Muscle of leg (tissue), 3 donors: ENCODE measurements at regions not wholly inside any gene's neighbourhood (a gene's known extent, or its start where the extent isn't known, plus 50 kb on each side); places are given as distances from the start of the nearest gene placed in this dataset.

ENCODE experiments used
- DNase-seq: peaks from one replicate; pipeline ENCODE4 v3.0.0; 2013
- H3K27ac ChIP-seq: one replicate; pipeline ENCODE4 v1.5.1; 2013; ENCODE audit warnings: mild to moderate bottlenecking, low read length, control low read depth
- H3K27me3 ChIP-seq: one replicate; pipeline ENCODE4 v1.6.1; 2013; ENCODE audit warnings: low read length; ENCODE audit not compliant: control insufficient read depth, insufficient read depth
- H3K36me3 ChIP-seq: one replicate; pipeline ENCODE4 v1.6.1; 2013; ENCODE audit warnings: low read length; ENCODE audit not compliant: control insufficient read depth, insufficient read depth
- H3K4me1 ChIP-seq: one replicate; pipeline ENCODE4 v1.6.1; 2013; ENCODE audit warnings: low read length; ENCODE audit not compliant: control insufficient read depth, insufficient read depth
- H3K4me3 ChIP-seq: one replicate; pipeline ENCODE4 v1.5.1; 2013; ENCODE audit warnings: low read length, control low read depth
- H3K9me3 ChIP-seq: replicated peaks from 2 replicates; pipeline ENCODE4 v1.6.1; 2013; ENCODE audit warnings: low read depth, low read length; ENCODE audit not compliant: control insufficient read depth
- WGBS: methylation state at CpG from one replicate; pipeline ENCODE4 v1.1.5; 2013; ENCODE audit warnings: missing lambda C conversion rate; ENCODE audit not compliant: insufficient coverage; 5-methylcytosine and 5-hydroxymethylcytosine counted together

DNA sequence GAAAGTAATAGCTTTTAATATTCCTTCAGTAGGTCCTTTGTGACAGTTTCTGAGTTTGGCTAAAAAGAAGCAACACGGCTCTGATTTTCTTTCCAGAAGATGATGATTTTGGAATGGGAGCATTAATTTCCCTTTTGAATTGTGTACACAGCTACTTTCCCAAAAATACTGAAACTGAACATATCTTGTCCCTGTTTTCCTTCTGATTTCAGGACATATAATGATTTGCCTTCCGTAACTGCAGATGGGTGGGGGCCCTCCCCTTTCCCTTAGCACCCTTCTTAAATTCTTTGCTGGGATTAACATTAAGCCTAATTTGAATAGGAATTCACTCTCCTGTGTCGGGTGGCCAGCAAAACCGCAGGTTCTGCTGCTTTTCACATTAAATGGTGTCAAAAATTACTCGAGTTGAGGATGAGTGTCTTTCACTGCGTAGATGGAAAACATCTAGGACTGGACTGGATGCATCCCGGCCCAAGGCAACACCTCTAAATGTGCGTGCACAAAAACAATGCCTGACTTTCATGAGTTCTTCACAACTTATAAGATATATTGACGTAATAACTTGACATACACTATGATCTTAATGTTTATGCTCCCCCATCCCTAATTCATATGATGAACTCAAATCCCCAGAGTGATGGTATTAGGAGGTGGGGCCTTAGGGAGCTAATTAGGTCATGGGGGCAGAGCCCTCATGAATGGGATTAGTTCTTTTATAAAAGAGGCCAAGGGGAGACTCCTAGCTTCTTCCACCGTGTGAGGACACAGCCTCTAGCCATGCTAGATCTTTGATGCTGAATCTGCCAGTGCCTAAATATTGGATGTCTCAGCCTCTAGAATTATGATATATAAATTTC is 158.1 kb downstream of the AEBP2 start:
- Histone ChIP-seq H3K4me3 (no peak overlapping the region), H3K27me3 (no peaks in the 10 kb centered on the region), H3K27ac (peak overlapping the region; percentile 81), H3K4me1 (peaks cover 6% of the 10 kb centered on the region), H3K36me3 (no peaks in the 10 kb centered on the region), H3K9me3 (no peaks in the 10 kb centered on the region)
- DNase-seq = peak; percentile 93
- WGBS = 33% methylated on average over 3 of the region's 10 CpGs

GRCh38 chr12:19605720-19606119 is 166.4 kb downstream of the AEBP2 start:
- Histone ChIP-seq H3K27ac (no peak overlapping the region), H3K9me3 (no peaks in the 10 kb centered on the region), H3K4me1 (no peaks in the 10 kb centered on the region), H3K36me3 (no peaks in the 10 kb centered on the region), H3K27me3 (no peaks in the 10 kb centered on the region), H3K4me3 (no peak overlapping the region)
- 95% methylated on average over 5 of the region's 7 CpGs for WGBS
- no peak for DNase-seq

DNA sequence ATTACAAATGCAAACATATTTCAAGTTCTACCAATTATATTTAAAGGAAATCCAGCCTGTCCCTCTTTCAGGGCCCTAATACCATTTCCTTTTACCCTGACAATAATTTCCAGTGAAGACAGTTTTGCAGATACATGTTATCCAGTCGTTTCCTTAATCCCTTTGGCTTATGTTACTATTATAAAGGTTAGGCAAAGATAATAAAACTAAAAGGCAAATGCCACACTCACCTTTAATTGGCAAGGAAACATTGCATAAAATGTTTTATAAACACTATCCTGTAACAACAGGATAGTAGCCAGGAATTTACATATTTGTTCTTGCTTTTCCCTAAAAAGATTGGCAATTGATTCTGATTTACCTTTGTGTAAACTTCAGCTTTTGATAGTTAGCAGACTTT is 168.7 kb downstream of the AEBP2 start:
- Histone ChIP-seq H3K4me1 (no peaks in the 10 kb centered on the region), H3K27ac (no peak overlapping the region), H3K27me3 (no peaks in the 10 kb centered on the region), H3K4me3 (no peak overlapping the region), H3K36me3 (no peaks in the 10 kb centered on the region), H3K9me3 (no peaks in the 10 kb centered on the region)
- no peak for DNase-seq
- WGBS = no CpG with 5 or more reads among the region's 1 CpG

- H3K27me3 ChIP-seq = no peaks in the 10 kb centered on the region
- no peaks in the 10 kb centered on the region for H3K9me3 ChIP-seq
- H3K27ac ChIP-seq = no peak overlapping the region
- H3K36me3 ChIP-seq = no peaks in the 10 kb centered on the region
- WGBS = no CpG with 5 or more reads among the region's 6 CpGs
- H3K4me1 ChIP-seq = no peaks in the 10 kb centered on the region
- H3K4me3 ChIP-seq = no peak overlapping the region
- no peak for DNase-seq
Measured at GRCh38 chr12:19613051-19613535, 173.8 kb downstream of the AEBP2 start.

DNA sequence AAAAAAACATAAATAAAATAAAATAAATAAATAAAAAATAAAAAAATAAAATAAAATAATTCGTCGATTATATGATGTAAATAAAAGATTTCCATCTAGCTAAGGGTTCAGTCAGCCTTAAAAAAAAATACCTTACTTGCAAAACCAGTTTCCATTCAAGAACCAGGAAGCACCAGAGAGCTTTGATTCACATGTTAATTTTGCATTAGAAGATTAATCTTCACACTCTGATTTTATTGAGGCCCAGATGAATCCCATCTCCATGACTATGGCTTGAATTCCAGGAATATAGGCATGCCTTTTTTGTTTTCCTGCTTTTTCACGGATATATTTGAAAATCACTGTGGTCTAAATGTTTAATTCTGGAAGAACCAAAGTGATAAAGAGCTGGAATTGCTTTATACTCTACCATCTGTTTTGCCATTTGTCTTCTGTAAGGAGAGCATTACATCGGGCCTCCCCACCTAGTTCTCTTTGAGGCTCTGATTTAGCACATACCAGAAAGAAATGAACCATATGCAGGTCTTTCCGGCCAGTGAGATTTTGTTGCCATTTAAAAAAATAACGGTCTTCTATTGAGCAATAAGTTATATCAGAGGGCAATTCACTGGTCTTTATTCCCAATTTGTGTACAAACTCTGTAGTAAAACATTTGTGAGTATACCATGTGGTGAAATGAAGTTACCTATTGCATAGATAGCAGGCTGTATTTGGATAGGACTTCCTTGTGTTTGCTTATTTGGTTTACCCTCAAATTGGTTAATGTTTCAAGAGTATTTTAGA is 175.5 kb downstream of the AEBP2 start:
- Histone ChIP-seq H3K27me3 (no peaks in the 10 kb centered on the region), H3K27ac (no peak overlapping the region), H3K4me1 (no peaks in the 10 kb centered on the region), H3K4me3 (no peak overlapping the region), H3K36me3 (no peaks in the 10 kb centered on the region), H3K9me3 (no peaks in the 10 kb centered on the region)
- no peak for DNase-seq
- no CpG with 5 or more reads among the region's 6 CpGs for WGBS

GRCh38 chr12:19615384-19615725 is 176.1 kb downstream of the AEBP2 start:
- DNase-seq = no peak
- H3K4me1 ChIP-seq = no peaks in the 10 kb centered on the region
- H3K27ac ChIP-seq = no peak overlapping the region

DNA sequence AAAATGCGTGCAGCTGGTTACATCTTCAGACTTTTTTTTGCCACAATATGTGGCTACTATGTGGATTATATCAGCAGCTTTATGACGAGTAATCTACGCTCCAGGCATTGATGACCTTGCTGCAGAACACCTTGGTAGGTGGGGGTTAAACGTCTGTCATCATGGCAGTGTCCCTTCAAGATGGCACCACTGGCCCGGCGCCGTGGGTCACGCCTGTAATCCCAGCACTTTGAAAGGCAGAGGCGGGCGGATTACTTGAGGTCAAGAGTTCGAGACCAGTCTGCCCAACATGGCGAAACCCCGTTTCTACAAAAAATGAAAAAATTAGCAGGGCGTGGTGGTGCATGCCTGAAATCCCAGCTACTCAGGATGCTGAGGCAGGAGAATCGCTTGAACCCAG is 177.5 kb downstream of the AEBP2 start:
- Histone ChIP-seq H3K4me1 (no peaks in the 10 kb centered on the region), H3K27me3 (no peaks in the 10 kb centered on the region), H3K27ac (no peak overlapping the region), H3K36me3 (no peaks in the 10 kb centered on the region), H3K9me3 (no peaks in the 10 kb centered on the region), H3K4me3 (no peak overlapping the region)
- 93% methylated on average over 14 of the region's 15 CpGs for WGBS
- DNase-seq = no peak

More at GRCh38 chr12:19615384-19615725, 176.1 kb downstream of the AEBP2 start:
- no peak overlapping the region for H3K4me3 ChIP-seq
- no peaks in the 10 kb centered on the region for H3K27me3 ChIP-seq
- no peaks in the 10 kb centered on the region for H3K36me3 ChIP-seq
- H3K9me3 ChIP-seq = no peaks in the 10 kb centered on the region

DNA sequence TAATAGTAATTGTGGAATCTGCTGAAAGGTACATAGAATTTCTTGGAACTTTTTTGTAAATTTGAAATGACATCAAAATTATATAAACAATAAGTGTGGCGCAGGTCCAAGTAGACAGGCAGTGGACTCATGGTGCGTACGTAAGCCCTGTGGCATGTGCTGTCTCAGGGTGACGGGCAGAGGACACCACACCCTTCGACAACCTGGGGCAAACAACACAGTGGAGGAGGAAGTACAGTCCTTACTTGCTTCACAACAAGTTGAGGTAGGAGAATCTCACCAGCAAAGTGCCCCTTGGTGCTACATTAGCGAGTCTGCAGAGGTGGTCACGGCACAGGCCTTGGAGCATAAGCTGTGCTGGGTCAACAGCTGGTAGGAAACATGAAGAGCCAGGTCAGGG is 180.9 kb downstream of the AEBP2 start:
- H3K27me3 ChIP-seq = no peaks in the 10 kb centered on the region
- no peak overlapping the region for H3K4me3 ChIP-seq
- no peaks in the 10 kb centered on the region for H3K36me3 ChIP-seq
- no peak overlapping the region for H3K27ac ChIP-seq
- no peak for DNase-seq
- peaks cover 2% of the 10 kb centered on the region for H3K4me1 ChIP-seq
- H3K9me3 ChIP-seq = no peaks in the 10 kb centered on the region
- 72% methylated on average over 5 of the region's 7 CpGs for WGBS

DNA sequence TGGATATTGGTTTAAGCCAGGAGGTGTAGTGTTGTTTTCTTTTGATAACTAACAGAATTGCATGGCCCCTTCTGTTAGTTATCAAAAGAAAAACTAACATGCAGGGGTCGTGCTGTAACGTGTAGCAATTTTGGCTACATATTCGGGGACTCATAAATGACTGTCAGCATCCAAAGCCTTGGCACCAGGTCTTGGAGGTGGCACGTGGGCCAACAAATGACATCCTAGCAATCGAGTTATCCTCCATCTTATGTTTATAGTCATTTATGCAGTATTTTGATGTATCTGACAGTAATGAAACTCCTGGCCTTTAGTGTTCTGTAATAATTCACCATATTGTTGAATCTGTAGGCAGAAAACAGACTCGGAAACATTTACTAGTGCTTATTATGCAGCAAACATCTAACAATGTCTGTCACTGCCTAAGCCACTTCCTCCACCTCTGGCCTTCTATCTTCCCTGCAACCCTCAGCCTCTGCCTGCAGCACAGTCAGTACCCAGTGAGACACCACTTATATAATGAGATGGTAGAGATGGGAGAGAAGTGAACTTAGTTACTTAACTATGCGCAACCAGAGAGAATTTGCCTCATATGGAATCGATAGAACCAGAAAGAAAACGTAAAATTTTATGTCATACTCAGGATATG is 184.6 kb downstream of the AEBP2 start:
- Histone ChIP-seq H3K27ac (no peak overlapping the region), H3K4me1 (peaks cover 2% of the 10 kb centered on the region), H3K27me3 (no peaks in the 10 kb centered on the region), H3K9me3 (peaks cover 2% of the 10 kb centered on the region), H3K4me3 (no peak overlapping the region), H3K36me3 (no peaks in the 10 kb centered on the region)
- DNase-seq = no peak
- WGBS = no CpG with 5 or more reads among the region's 9 CpGs

- Histone ChIP-seq H3K4me1 (peaks cover 2% of the 10 kb centered on the region), H3K9me3 (peaks cover 2% of the 10 kb centered on the region), H3K36me3 (no peaks in the 10 kb centered on the region), H3K27ac (no peak overlapping the region), H3K27me3 (no peaks in the 10 kb centered on the region), H3K4me3 (no peak overlapping the region)
- peak; percentile 48 for DNase-seq
- WGBS = 10% methylated on average over 2 of the region's 6 CpGs
Measured at GRCh38 chr12:19624491-19624890, 185.2 kb downstream of the AEBP2 start.
